Stomach (tissue), 4 donors: ENCODE measurements at regions not wholly inside any gene's neighbourhood (a gene's known extent, or its start where the extent isn't known, plus 50 kb on each side); places are given as distances from the start of the nearest gene placed in this dataset.

ENCODE experiments used
- EP300 ChIP-seq: sonication (generic); formaldehyde crosslinking; IDR thresholded peaks from one replicate; pipeline ENCODE4 v1.6.1; 2017; ENCODE audit warnings: antibody characterized with exemption
- POLR2AphosphoS5 ChIP-seq, 3 donors: sonication (generic); formaldehyde crosslinking; IDR thresholded peaks; one replicate each; pipeline ENCODE4 v1.6.1; 2016; ENCODE audit warnings: antibody characterized with exemption in 3 of 3
- TF ChIP-seq, protein P1 (sequence below), 7 experiments: fragments of 450-650 bp in 4 of 7; fragments of 200-600 bp in 3 of 7; sonication (generic) in 3 of 7; IDR thresholded peaks; one replicate each; pipeline ENCODE4 v1.5.1; 2016 to 2019; ENCODE audit warnings: antibody characterized with exemption in 7 of 7, control low read depth in 2 of 7, mild to moderate bottlenecking in 1 of 7

- TF ChIP-seq POLR2AphosphoS5 (IDR thresholded peaks at IDR 0.05) = no peak
- TF ChIP-seq, protein P1, sequence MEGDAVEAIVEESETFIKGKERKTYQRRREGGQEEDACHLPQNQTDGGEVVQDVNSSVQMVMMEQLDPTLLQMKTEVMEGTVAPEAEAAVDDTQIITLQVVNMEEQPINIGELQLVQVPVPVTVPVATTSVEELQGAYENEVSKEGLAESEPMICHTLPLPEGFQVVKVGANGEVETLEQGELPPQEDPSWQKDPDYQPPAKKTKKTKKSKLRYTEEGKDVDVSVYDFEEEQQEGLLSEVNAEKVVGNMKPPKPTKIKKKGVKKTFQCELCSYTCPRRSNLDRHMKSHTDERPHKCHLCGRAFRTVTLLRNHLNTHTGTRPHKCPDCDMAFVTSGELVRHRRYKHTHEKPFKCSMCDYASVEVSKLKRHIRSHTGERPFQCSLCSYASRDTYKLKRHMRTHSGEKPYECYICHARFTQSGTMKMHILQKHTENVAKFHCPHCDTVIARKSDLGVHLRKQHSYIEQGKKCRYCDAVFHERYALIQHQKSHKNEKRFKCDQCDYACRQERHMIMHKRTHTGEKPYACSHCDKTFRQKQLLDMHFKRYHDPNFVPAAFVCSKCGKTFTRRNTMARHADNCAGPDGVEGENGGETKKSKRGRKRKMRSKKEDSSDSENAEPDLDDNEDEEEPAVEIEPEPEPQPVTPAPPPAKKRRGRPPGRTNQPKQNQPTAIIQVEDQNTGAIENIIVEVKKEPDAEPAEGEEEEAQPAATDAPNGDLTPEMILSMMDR (IDR thresholded peaks at IDR 0.05) = no peak
- TF ChIP-seq EP300 = no peak
Observed at GRCh38 chr5:68416714-68417113, 201.2 kb downstream of the PIK3R1 start.
